ENCODE measurements at regions not wholly inside any gene's neighbourhood (a gene's known extent, or its start where the extent isn't known, plus 50 kb on each side); places are given as distances from the start of the nearest gene placed in this dataset.
"Not testable (repeated sequence)": the region's sequence is repeated elsewhere in the genome, so short reads cannot be mapped to it uniquely, and the experiment has no call there.

GRCh38 chr10:37067576-37067975, 57.8 kb upstream of the ANKRD30A start:
- Histone ChIP-seq H3K27me3 (ENCODE audit: low read depth, low read length) (no peaks in the 10 kb centered on the region), H3K27ac (ENCODE audit: low read length) (no peak overlapping the region), H3K9me3 (ENCODE audit: control insufficient read depth in 1 of 2, low read length in 2 of 2) (peaks cover 0 to 5% of the 10 kb centered on the region in 2 donors), H3K4me1 (ENCODE audit: control insufficient read depth in 1 of 2, insufficient read depth in 2 of 2, low read length in 2 of 2) (no peaks in the 10 kb centered on the region), H3K36me3 (ENCODE audit: control insufficient read depth in 1 of 2, insufficient read depth in 2 of 2, low read length in 2 of 2) (no peaks in the 10 kb centered on the region), H3K4me3 (ENCODE audit: low read depth in 1 of 2, low read length in 2 of 2) (no peak overlapping the region)

- not testable (repeated sequence) for H3K36me3 ChIP-seq (ENCODE audit: control insufficient read depth in 1 of 2, insufficient read depth in 2 of 2, low read length in 2 of 2); H3K4me3 ChIP-seq (ENCODE audit: low read depth in 1 of 2, low read length in 2 of 2); H3K9me3 ChIP-seq (ENCODE audit: control insufficient read depth in 1 of 2, low read length in 2 of 2); H3K27ac ChIP-seq (ENCODE audit: low read length); H3K4me1 ChIP-seq (ENCODE audit: control insufficient read depth in 1 of 2, insufficient read depth in 2 of 2, low read length in 2 of 2); H3K27me3 ChIP-seq (ENCODE audit: low read depth, low read length)
Observed at GRCh38 chr10:37062296-37062695, 63.1 kb upstream of the ANKRD30A start.

GRCh38 chr10:37057261-37057660, 68.1 kb upstream of the ANKRD30A start:
- Histone ChIP-seq H3K4me1 (ENCODE audit: control insufficient read depth in 1 of 2, insufficient read depth in 2 of 2, low read length in 2 of 2) (no peaks in the 10 kb centered on the region), H3K27me3 (ENCODE audit: low read depth, low read length) (no peaks in the 10 kb centered on the region), H3K9me3 (ENCODE audit: control insufficient read depth in 1 of 2, low read length in 2 of 2) (no peaks in the 10 kb centered on the region), H3K36me3 (ENCODE audit: control insufficient read depth in 1 of 2, insufficient read depth in 2 of 2, low read length in 2 of 2) (no peaks in the 10 kb centered on the region), H3K27ac (ENCODE audit: low read length) (no peak overlapping the region), H3K4me3 (ENCODE audit: low read depth in 1 of 2, low read length in 2 of 2) (no peak overlapping the region)

GRCh38 chr10:37053476-37053875, 71.9 kb upstream of the ANKRD30A start:
- no peak overlapping the region for H3K4me3 ChIP-seq (ENCODE audit: low read depth in 1 of 2, low read length in 2 of 2)
- peaks cover 0 to 12% of the 10 kb centered on the region in 2 donors for H3K9me3 ChIP-seq (ENCODE audit: control insufficient read depth in 1 of 2, low read length in 2 of 2)
- no peaks in the 10 kb centered on the region for H3K27me3 ChIP-seq (ENCODE audit: low read depth, low read length)
- no peaks in the 10 kb centered on the region for H3K4me1 ChIP-seq (ENCODE audit: control insufficient read depth in 1 of 2, insufficient read depth in 2 of 2, low read length in 2 of 2)
- H3K36me3 ChIP-seq (ENCODE audit: control insufficient read depth in 1 of 2, insufficient read depth in 2 of 2, low read length in 2 of 2): no peaks in the 10 kb centered on the region
- H3K27ac ChIP-seq (ENCODE audit: low read length): no peak overlapping the region

GRCh38 chr10:37049982-37050381, 75.4 kb upstream of the ANKRD30A start:
- H3K9me3 ChIP-seq (ENCODE audit: control insufficient read depth in 1 of 2, low read length in 2 of 2): peaks cover 0 to 12% of the 10 kb centered on the region in 2 donors
- not testable (repeated sequence) for H3K27ac ChIP-seq (ENCODE audit: low read length); H3K4me3 ChIP-seq (ENCODE audit: low read depth in 1 of 2, low read length in 2 of 2); H3K4me1 ChIP-seq (ENCODE audit: control insufficient read depth in 1 of 2, insufficient read depth in 2 of 2, low read length in 2 of 2); H3K27me3 ChIP-seq (ENCODE audit: low read depth, low read length); H3K36me3 ChIP-seq (ENCODE audit: control insufficient read depth in 1 of 2, insufficient read depth in 2 of 2, low read length in 2 of 2)

- H3K36me3 ChIP-seq (ENCODE audit: control insufficient read depth in 1 of 2, insufficient read depth in 2 of 2, low read length in 2 of 2); H3K4me3 ChIP-seq (ENCODE audit: low read depth in 1 of 2, low read length in 2 of 2); H3K27ac ChIP-seq (ENCODE audit: low read length); H3K4me1 ChIP-seq (ENCODE audit: control insufficient read depth in 1 of 2, insufficient read depth in 2 of 2, low read length in 2 of 2); H3K27me3 ChIP-seq (ENCODE audit: low read depth, low read length); H3K9me3 ChIP-seq (ENCODE audit: control insufficient read depth in 1 of 2, low read length in 2 of 2): not testable (repeated sequence)
Observed at GRCh38 chr10:37044319-37044718, 81.1 kb upstream of the ANKRD30A start.

- Histone ChIP-seq H3K27me3 (ENCODE audit: low read depth, low read length) (no peaks in the 10 kb centered on the region), H3K4me3 (ENCODE audit: low read depth in 1 of 2, low read length in 2 of 2) (no peak overlapping the region), H3K27ac (ENCODE audit: low read length) (no peak overlapping the region), H3K4me1 (ENCODE audit: control insufficient read depth in 1 of 2, insufficient read depth in 2 of 2, low read length in 2 of 2) (no peaks in the 10 kb centered on the region), H3K9me3 (ENCODE audit: control insufficient read depth in 1 of 2, low read length in 2 of 2) (peaks cover 0 to 2% of the 10 kb centered on the region in 2 donors), H3K36me3 (ENCODE audit: control insufficient read depth in 1 of 2, insufficient read depth in 2 of 2, low read length in 2 of 2) (no peaks in the 10 kb centered on the region)
Observed at GRCh38 chr10:37035853-37036252, 89.5 kb upstream of the ANKRD30A start.

GRCh38 chr10:37015498-37015897, 109.9 kb upstream of the ANKRD30A start:
- Histone ChIP-seq H3K4me3 (ENCODE audit: low read depth in 1 of 2, low read length in 2 of 2) (no peak overlapping the region), H3K27me3 (ENCODE audit: low read depth, low read length) (no peaks in the 10 kb centered on the region), H3K27ac (ENCODE audit: low read length) (no peak overlapping the region), H3K9me3 (ENCODE audit: control insufficient read depth in 1 of 2, low read length in 2 of 2) (no peaks in the 10 kb centered on the region), H3K4me1 (ENCODE audit: control insufficient read depth in 1 of 2, insufficient read depth in 2 of 2, low read length in 2 of 2) (no peaks in the 10 kb centered on the region), H3K36me3 (ENCODE audit: control insufficient read depth in 1 of 2, insufficient read depth in 2 of 2, low read length in 2 of 2) (no peaks in the 10 kb centered on the region)

GRCh38 chr10:37010741-37011140, 114.7 kb upstream of the ANKRD30A start:
- no peak overlapping the region for H3K27ac ChIP-seq (ENCODE audit: low read length)
- no peak overlapping the region for H3K4me3 ChIP-seq (ENCODE audit: low read depth in 1 of 2, low read length in 2 of 2)
- H3K9me3 ChIP-seq (ENCODE audit: control insufficient read depth in 1 of 2, low read length in 2 of 2): no peaks in the 10 kb centered on the region
- H3K36me3 ChIP-seq (ENCODE audit: control insufficient read depth in 1 of 2, insufficient read depth in 2 of 2, low read length in 2 of 2): no peaks in the 10 kb centered on the region
- no peaks in the 10 kb centered on the region for H3K4me1 ChIP-seq (ENCODE audit: control insufficient read depth in 1 of 2, insufficient read depth in 2 of 2, low read length in 2 of 2)
- no peaks in the 10 kb centered on the region for H3K27me3 ChIP-seq (ENCODE audit: low read depth, low read length)

GRCh38 chr10:37008276-37008675, 117.1 kb upstream of the ANKRD30A start:
- H3K27ac ChIP-seq (ENCODE audit: low read length); H3K36me3 ChIP-seq (ENCODE audit: control insufficient read depth in 1 of 2, insufficient read depth in 2 of 2, low read length in 2 of 2); H3K4me3 ChIP-seq (ENCODE audit: low read depth in 1 of 2, low read length in 2 of 2); H3K27me3 ChIP-seq (ENCODE audit: low read depth, low read length); H3K9me3 ChIP-seq (ENCODE audit: control insufficient read depth in 1 of 2, low read length in 2 of 2); H3K4me1 ChIP-seq (ENCODE audit: control insufficient read depth in 1 of 2, insufficient read depth in 2 of 2, low read length in 2 of 2): not testable (repeated sequence)

GRCh38 chr10:37003126-37003525, 122.3 kb upstream of the ANKRD30A start:
- peaks cover 0 to 2% of the 10 kb centered on the region in 2 donors for H3K9me3 ChIP-seq (ENCODE audit: control insufficient read depth in 1 of 2, low read length in 2 of 2)
- no peaks in the 10 kb centered on the region for H3K4me1 ChIP-seq (ENCODE audit: control insufficient read depth in 1 of 2, insufficient read depth in 2 of 2, low read length in 2 of 2)
- no peaks in the 10 kb centered on the region for H3K27me3 ChIP-seq (ENCODE audit: low read depth, low read length)
- no peak overlapping the region for H3K4me3 ChIP-seq (ENCODE audit: low read depth in 1 of 2, low read length in 2 of 2)
- H3K27ac ChIP-seq (ENCODE audit: low read length): no peak overlapping the region
- H3K36me3 ChIP-seq (ENCODE audit: control insufficient read depth in 1 of 2, insufficient read depth in 2 of 2, low read length in 2 of 2): no peaks in the 10 kb centered on the region

- not testable (repeated sequence) for H3K27ac ChIP-seq (ENCODE audit: low read length); H3K9me3 ChIP-seq (ENCODE audit: control insufficient read depth in 1 of 2, low read length in 2 of 2); H3K4me3 ChIP-seq (ENCODE audit: low read depth in 1 of 2, low read length in 2 of 2); H3K36me3 ChIP-seq (ENCODE audit: control insufficient read depth in 1 of 2, insufficient read depth in 2 of 2, low read length in 2 of 2); H3K4me1 ChIP-seq (ENCODE audit: control insufficient read depth in 1 of 2, insufficient read depth in 2 of 2, low read length in 2 of 2); H3K27me3 ChIP-seq (ENCODE audit: low read depth, low read length)
Observed at GRCh38 chr10:36995806-36996205, 129.6 kb upstream of the ANKRD30A start.

Data from muscle layer of duodenum (tissue), 2 donors.